GM23338 (cell line): ENCODE measurements at regions not wholly inside any gene's neighbourhood (a gene's known extent, or its start where the extent isn't known, plus 50 kb on each side); places are given as distances from the start of the nearest gene placed in this dataset.

Source experiments
- ATAC-seq: fragments of 200-7000 bp; cut with Tn5 transposase; 3 replicates; pipeline ENCODE4 v1.9.1; 2020
- DNase-seq: peaks from one replicate; pipeline ENCODE4 v3.0.0-alpha.2; 2015; ENCODE audit warnings: low spot score
- H2AFZ ChIP-seq: fragments of 200-600 bp; sonication (generic); 2 replicates; pipeline ENCODE4 v1.8.0; 2016; ENCODE audit warnings: antibody characterized with exemption, mild to moderate bottlenecking, moderate library complexity
- H3F3A ChIP-seq: fragments of 200-600 bp; sonication (generic); replicated peaks from 2 replicates; pipeline ENCODE4 v1.8.0; 2017; ENCODE audit warnings: antibody characterized with exemption, mixed run types, low read depth
- H3K27ac ChIP-seq: fragments of 200-600 bp; sonication (generic); 2 replicates; pipeline ENCODE4 v1.6.1; 2016; ENCODE audit warnings: low read depth
- H3K27me3 ChIP-seq: fragments of 200-600 bp; sonication (generic); 2 replicates; pipeline ENCODE4 v1.8.0; 2016; ENCODE audit warnings: mild to moderate bottlenecking, mixed run types, moderate library complexity; ENCODE audit not compliant: insufficient read depth
- H3K36me3 ChIP-seq: fragments of 200-600 bp; sonication (generic); 2 replicates; pipeline ENCODE4 v1.8.0; 2016; ENCODE audit warnings: mild to moderate bottlenecking; ENCODE audit not compliant: insufficient read depth
- H3K4me1 ChIP-seq: fragments of 200-600 bp; sonication (generic); 2 replicates; pipeline ENCODE4 v1.8.0; 2016; ENCODE audit warnings: mild to moderate bottlenecking, moderate library complexity; ENCODE audit not compliant: insufficient read depth
- H3K4me2 ChIP-seq: fragments of 200-600 bp; sonication (generic); 2 replicates; pipeline ENCODE4 v1.7.1; 2017; ENCODE audit warnings: mixed run types
- H3K4me3 ChIP-seq: fragments of 200-600 bp; sonication (generic); 2 replicates; pipeline ENCODE4 v1.6.1; 2016; ENCODE audit warnings: mixed run types
- H3K79me2 ChIP-seq: fragments of 200-600 bp; sonication (generic); replicated peaks from 2 replicates; pipeline ENCODE4 v1.8.0; 2017; ENCODE audit warnings: mild to moderate bottlenecking; ENCODE audit not compliant: insufficient read depth
- H3K9me2 ChIP-seq: fragments of 200-600 bp; sonication (generic); 2 replicates; pipeline ENCODE4 v1.8.0; 2017; ENCODE audit not compliant: insufficient read depth
- H4K20me1 ChIP-seq: fragments of 200-600 bp; sonication (generic); replicated peaks from 2 replicates; pipeline ENCODE4 v1.8.0; 2017; ENCODE audit warnings: mild to moderate bottlenecking; ENCODE audit not compliant: insufficient read depth
- H3K27ac Mint-ChIP-seq: 2 replicates; pipeline ENCODE4 v1.8.0; 2020; ENCODE audit warnings: inconsistent platforms, mild to moderate bottlenecking, moderate library complexity, mixed read lengths
- H3K27me3 Mint-ChIP-seq: 3 replicates; pipeline ENCODE4 v1.8.0; 2022; ENCODE audit warnings: low read depth, mild to moderate bottlenecking, moderate library complexity, mixed read lengths, inconsistent platforms; ENCODE audit not compliant: insufficient read depth, poor library complexity
- H3K36me3 Mint-ChIP-seq: 3 replicates; pipeline ENCODE4 v1.8.0; 2021; ENCODE audit warnings: low read depth, mild to moderate bottlenecking, inconsistent platforms, moderate library complexity, mixed read lengths
- H3K4me1 Mint-ChIP-seq: 3 replicates; pipeline ENCODE4 v1.8.0; 2020; ENCODE audit warnings: mild to moderate bottlenecking, inconsistent platforms, mixed read lengths
- H3K4me3 Mint-ChIP-seq: 3 replicates; pipeline ENCODE4 v1.8.0; 2021; ENCODE audit warnings: moderate library complexity, mild to moderate bottlenecking, inconsistent platforms, mixed read lengths
- H3K9me3 Mint-ChIP-seq: 3 replicates; pipeline ENCODE4 v1.8.0; 2020; ENCODE audit warnings: moderate library complexity, mild to moderate bottlenecking, inconsistent platforms, mixed read lengths
- CTCF ChIP-seq, 2 experiments: fragments of 200-600 bp in 1 of 2; sonication (generic) in 1 of 2; conservative IDR thresholded peaks; 2 replicates each; pipeline versions ENCODE4 v1.5.1 to v1.6.1; 2016 to 2017; ENCODE audit warnings: antibody characterized with exemption in 2 of 2, low read depth in 2 of 2, mild to moderate bottlenecking in 2 of 2, moderate library complexity in 1 of 2
- ETS1 ChIP-seq: IDR thresholded peaks from 2 replicates; pipeline ENCODE4 v1.6.1; 2016; ENCODE audit warnings: antibody characterized with exemption
- ZNF462 ChIP-seq: fragments of 250-450 bp; sonication (Bioruptor Pico); IDR thresholded peaks from 2 replicates; pipeline ENCODE4 v1.5.0; 2020; ENCODE audit warnings: mild to moderate bottlenecking, moderate library complexity

- TF ChIP-seq CTCF (conservative IDR thresholded peaks at IDR 0.05; ENCODE audit: low read depth in 2 of 2): no peak
- TF ChIP-seq ZNF462 (CRISPR knock-in tag): no peak
These were observed 61.2 kb upstream of the ACKR3 start (continued) for GRCh38 chr2:236508466-236508865.

GRCh38 chr2:236510034-236510433 lies 59.6 kb upstream of the ACKR3 start:
- H3K4me3 ChIP-seq: no peak overlapping the region
- Mint-ChIP-seq H3K4me1 (peaks cover 7% of the 10 kb centered on the region), H3K4me3 (no peak overlapping the region), H3K36me3 (no peaks in the 10 kb centered on the region), H3K9me3 (no peaks in the 10 kb centered on the region; the same call in 2 of the 3 replicates), H3K27me3 (peaks cover 11% of the 10 kb centered on the region), H3K27ac (no peak overlapping the region)
- DNase-seq (no peak), ATAC-seq (no peak)
- H3K4me2 ChIP-seq: no peak overlapping the region
- no peaks in the 10 kb centered on the region for H3F3A ChIP-seq
- no peaks in the 10 kb centered on the region for H3K79me2 ChIP-seq
- no peak overlapping the region for H3K27ac ChIP-seq
- H3K9me2 ChIP-seq: no peaks in the 10 kb centered on the region
- no peak overlapping the region for H2AFZ ChIP-seq
- peaks cover 14% of the 10 kb centered on the region; the same call in 1 of the 2 replicates for H3K27me3 ChIP-seq
- peaks cover 11% of the 10 kb centered on the region; the same call in 1 of the 2 replicates for H3K4me1 ChIP-seq
- no peaks in the 10 kb centered on the region for H4K20me1 ChIP-seq
- H3K36me3 ChIP-seq: no peaks in the 10 kb centered on the region
- TF ChIP-seq CTCF (conservative IDR thresholded peaks at IDR 0.05; ENCODE audit: low read depth in 2 of 2): no peak
- TF ChIP-seq ZNF462 (CRISPR knock-in tag): no peak
- TF ChIP-seq ETS1: no peak
